NCI-H69 (cell line): ENCODE measurements at regions not wholly inside any gene's neighbourhood (a gene's known extent, or its start where the extent isn't known, plus 50 kb on each side); places are given as distances from the start of the nearest gene placed in this dataset.

Experiments used
- DNase-seq: peaks from one replicate; lab custom pipeline; 2025; lab: John Stamatoyannopoulos, UW

DNA sequence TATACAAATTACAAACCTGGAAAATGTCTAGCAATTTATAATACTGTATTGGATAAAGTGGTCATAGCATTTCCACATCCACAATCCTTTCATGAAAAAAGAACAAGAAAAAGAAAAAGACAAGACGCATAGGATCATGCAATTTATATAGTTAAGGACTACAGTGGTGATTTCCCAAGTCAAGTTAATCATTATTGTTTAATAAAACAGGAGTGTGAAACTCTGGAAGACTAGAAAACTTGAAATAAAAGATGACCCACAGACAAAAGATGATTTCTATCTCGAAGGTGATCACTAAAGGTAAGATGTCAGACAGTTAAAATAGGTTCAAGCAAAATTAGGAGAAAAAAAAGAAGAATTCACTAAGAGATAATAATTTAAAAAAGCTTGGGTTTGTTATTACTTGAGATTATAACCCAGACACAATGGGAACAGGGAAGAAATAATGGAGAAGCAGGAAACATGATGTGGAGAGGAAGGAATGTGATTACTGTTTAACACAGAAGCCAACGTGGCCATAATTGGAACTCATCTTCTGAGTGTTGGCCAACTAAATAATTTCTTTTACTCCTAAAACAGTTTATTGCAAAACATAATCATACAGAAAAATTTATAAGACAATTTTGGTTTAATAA, 441.2 kb upstream of the ANO3 start:
- no peak for DNase-seq

DNA sequence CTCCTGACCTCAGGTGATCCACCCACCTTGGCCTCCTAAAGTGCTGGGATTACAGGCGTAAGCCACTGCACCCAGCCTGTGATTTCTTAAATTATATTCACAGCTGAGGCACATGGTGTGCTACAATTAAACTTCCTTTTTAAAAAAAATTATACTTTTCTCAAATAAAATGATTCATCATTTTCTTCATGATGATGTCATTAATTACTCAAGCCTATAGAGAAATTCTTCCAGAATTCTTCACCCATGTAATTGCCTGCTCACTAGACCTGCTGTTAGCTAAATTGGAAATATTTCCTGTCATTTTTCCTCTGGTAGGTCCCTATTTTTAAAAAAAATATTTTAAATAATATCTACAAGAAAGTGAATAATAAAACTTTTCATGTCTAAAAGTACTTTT, 440.0 kb upstream of the ANO3 start:
- no peak for DNase-seq

GRCh38 chr11:25899617-25900160, 432.2 kb upstream of the ANO3 start:
- no peak for DNase-seq

- DNase-seq: no peak
Observed at GRCh38 chr11:25900814-25901213, 431.1 kb upstream of the ANO3 start.

- no peak for DNase-seq
Observed at GRCh38 chr11:25901415-25901814, 430.5 kb upstream of the ANO3 start.

- DNase-seq: no peak
Observed at GRCh38 chr11:25902476-25902875, 429.5 kb upstream of the ANO3 start.

DNA sequence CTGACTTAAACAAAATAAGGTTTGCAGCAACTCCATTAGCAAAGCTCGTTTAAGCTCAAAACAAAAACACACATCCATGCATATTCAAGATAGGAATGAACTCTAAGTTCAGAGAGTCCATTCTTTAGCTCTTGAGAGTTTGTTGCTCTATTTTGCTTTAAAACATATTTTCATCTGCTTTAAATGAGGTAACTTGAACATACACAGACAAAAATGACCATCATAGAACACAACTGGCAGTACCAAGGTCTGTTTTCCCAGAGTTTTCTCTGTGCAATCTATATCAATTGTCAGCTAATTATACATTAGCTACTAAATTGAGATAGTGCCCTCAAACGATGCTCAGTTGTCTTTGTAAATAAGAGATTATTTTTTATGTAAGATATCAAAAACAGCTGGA, 423.2 kb upstream of the ANO3 start:
- no peak for DNase-seq

GRCh38 chr11:25910086-25910485, 421.8 kb upstream of the ANO3 start:
- DNase-seq: peak; percentile 73

DNA sequence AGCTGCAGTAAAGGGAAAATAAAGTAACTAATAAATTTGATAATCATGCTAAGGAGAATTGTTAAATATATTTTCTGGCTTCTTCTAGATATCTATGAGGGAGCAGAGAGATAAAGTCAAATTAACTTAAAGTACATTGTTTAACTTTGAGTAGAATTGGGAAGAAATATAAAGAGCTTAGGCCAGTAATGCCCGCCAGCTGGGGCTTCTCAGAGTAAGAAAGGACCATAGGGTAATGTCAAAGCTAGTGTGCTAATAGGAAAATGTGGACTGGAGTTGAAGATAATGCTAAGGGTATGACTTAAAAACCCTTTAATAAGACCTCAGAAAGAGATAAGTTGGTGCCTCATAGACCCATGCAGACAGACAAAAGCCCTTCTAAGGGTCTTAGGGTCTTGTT, 411.6 kb upstream of the ANO3 start:
- no peak for DNase-seq

- DNase-seq: no peak
Observed at GRCh38 chr11:25924586-25924985, 407.3 kb upstream of the ANO3 start.

DNA sequence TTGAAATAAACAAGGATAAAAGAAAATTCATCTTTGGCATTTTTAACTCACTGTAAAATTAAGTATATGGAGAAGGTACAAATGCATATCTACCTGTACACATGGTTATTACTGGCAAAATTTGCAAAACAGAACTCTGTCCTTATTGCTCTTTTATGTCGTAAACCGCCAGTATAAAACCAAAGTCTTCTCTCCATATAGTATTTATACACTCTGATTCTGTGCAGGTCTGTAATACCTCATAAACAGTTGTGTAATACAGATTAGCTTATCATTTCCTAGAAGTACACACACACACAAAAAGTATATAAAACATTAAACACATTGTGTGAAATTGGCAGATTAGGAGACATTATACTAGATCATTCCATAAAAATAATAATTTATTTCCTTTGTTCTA, 406.6 kb upstream of the ANO3 start:
- DNase-seq: no peak

- DNase-seq: no peak
Observed at GRCh38 chr11:25927411-25927953, 404.4 kb upstream of the ANO3 start.

GRCh38 chr11:25928076-25928475, 403.9 kb upstream of the ANO3 start:
- DNase-seq: no peak

DNA sequence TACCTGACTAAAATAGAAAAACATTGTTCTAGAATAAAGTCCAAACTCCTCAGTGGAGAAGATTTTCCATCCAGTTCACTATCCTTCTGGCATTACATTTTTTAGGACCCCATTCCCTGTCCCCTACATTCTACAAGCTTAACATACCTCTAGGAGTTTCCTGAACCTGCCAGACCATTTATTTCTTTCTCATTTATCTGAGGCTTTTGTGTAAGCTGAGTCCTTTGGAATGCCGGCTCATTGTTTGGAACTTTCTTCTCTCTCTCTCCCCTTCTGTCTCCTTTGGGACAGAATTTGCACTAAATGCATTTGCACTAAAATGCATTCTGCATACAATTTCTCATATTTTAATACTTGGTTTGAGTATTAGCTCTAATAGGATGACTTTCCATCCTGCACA, 393.0 kb upstream of the ANO3 start:
- DNase-seq: no peak

DNA sequence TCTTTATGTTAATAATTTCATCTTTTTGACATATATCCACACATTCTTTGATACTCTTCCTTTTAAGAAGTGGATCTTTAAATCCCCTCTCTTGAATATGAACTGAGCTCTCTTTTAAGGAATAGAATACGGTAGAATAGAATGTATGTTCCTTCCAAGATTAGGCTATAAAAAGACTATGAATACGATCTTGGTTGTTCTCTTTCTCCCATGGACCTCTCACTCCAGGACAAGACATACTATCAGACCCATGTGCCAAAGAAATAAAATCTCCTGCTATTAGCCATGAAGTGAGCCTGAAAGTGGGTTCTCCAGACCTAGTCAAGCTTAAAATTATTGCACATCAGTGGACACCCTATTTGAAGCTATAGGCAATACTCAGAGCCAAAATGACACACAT, 392.2 kb upstream of the ANO3 start:
- no peak for DNase-seq

GRCh38 chr11:25941353-25941752, 390.6 kb upstream of the ANO3 start:
- DNase-seq: no peak

DNA sequence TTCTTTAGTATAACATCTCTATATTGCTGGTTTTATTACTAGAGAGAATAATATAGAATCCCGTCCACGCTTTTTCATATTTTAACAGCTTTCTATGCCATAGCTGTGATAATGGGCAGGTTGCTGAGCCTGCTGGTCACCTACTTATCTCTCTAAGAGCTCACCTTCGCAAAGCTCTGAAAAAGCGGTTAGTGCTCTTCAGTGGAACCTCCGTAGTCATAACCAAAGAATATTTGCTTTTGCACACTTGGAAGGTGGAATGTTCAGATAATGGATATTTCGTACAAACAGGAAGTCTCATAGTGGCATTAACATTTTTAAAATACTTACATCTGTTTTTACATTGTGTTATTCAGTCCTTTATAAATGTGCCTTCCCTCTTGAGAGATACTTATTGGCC, 388.9 kb upstream of the ANO3 start:
- no peak for DNase-seq

DNA sequence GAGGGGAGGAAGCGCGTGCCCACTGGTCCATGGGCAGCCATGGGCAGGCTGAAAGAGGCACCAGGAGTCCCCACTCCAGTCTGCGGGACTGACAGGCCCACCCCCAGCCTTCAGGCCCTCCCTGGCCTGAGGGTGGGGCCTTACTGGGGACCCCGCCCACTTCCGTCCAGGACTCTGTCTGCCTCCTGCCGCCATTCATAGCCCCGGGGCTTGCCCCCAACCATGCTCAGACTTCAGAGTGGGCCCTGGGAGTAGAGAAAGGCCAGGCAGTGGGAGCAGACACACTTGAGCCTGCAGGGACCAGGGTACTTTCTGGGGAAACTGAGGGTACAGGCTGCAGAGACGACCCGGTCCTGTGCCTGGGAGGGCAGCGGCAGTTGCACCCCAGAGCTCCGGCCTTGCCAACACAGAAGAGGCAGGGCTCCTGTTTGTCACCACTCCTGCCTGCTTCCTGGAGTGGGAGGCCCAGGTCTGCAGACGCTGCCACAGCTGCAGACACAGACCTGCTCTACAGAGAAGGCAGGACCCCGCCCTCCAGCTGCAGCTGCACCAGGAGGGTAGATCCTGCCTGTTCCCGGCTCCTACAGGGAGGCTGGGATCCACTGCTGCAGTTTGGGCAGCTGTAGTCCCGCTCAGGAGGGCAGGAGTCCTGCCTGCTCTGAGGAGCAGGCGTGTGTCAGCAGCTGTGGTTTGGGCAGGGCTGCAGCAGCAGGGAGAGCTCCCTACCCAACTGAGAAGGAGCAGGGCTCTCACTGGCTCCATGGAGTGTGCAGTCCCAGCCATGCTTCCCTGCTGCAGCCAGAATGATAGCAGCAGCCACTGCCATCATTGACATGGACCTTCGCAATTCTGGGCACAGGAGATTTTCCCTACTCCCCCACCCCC, 387.9 kb upstream of the ANO3 start:
- no peak for DNase-seq

GRCh38 chr11:25949918-25950317, 382.0 kb upstream of the ANO3 start:
- DNase-seq: no peak

- DNase-seq: no peak
Observed at GRCh38 chr11:25953006-25953405, 378.9 kb upstream of the ANO3 start.

DNA sequence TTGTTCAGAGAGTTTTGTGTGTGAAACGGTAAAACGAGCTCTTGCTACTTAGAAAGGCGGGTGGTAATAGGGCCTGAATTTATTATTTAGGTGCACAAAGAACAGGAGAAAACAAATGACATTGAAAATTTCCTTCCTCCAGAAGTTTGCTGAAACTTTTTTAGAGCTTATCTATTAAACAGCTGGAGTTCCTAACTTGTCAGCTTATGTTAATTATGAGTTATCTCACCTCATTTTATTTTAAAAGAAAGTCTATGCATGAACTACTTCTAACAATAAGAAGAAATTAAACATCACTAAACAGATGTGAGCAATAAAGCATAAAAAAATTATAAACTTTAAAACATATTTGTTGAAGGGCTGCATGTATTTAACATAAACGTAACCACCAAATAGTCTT, 373.9 kb upstream of the ANO3 start:
- DNase-seq: no peak

DNA sequence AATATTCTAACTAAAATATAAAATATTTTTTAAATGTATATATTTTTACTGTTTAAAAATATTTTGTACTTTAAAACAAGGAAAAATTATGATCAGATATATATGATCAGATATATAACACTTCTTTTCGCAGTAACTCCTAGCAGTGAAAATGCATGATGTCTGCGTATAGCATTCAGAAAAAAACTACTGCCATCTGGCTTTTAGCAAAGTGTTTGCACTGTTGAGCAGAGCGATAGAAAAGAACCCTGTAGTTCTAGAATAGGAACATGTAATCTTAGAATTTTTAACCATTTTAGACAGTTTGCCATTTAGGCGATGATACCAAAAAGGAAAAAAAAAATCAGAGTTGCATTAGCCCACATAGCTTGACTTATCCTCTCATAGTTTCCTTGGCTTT, 370.4 kb upstream of the ANO3 start:
- no peak for DNase-seq
